ENCODE measurements at regions not wholly inside any gene's neighbourhood (a gene's known extent, or its start where the extent isn't known, plus 50 kb on each side); places are given as distances from the start of the nearest gene placed in this dataset.

DNA sequence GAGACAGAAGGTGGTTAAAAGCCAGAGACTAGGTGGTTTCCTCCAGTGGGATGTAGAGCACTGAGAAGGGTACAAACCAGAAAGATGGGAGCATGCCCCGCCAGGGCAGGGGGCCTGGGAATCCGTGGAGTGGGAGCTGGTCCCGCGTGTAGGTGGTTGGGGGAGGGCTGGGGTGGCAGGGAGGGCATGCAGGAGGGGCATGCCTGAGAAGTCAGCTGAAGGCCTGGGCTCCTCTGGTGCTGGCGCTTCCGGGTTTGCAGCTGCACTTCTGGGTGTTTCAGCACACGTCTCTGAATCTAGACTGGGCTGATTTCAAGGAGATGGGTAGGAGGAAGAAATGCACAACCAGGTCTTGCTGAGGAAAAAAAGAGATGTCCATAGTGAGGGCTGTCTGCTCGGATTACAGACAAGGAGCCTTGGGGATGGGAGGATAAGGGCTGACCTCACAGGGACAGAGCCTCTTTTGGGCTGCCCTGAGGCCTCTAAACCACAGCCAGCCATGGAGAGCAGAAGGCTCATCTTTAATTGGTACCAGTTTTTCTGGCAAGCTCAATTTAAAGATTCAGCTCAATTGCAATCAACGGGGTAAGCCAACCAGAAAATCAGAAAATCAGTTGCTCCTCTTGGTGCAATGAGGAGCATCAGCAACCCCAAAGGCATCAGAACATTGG lies 151.9 kb downstream of the FAM43A start:
- no peak for DNase-seq (ENCODE audit: low read depth)

DNA sequence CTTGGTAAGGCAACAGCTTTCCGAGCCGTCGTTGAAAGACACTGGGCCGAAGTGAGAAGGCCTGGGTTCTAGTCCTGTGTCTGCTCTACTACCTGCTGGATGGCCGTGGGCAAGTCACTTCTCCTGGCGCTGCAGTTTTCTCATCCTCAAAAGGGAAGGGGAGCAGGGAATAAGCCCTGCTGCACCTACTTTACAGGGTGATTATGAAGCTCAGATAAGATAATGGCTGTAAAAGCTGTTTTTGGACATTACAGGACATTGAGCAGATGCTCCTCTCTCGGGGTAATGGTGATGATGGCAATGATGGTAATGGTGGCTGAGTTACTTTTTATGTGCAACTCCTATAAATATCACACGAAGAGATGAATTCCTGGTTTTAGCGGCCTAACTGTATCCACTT lies 152.6 kb downstream of the FAM43A start:
- no peak for DNase-seq (ENCODE audit: low read depth)

- no peak for DNase-seq (ENCODE audit: low read depth)
These were observed 155.2 kb downstream of the FAM43A start for GRCh38 chr3:194840661-194841514.

GRCh38 chr3:194841515-194841841 lies 155.8 kb downstream of the FAM43A start:
- no peak for DNase-seq (ENCODE audit: low read depth)

- no peak for DNase-seq (ENCODE audit: low read depth)
These were observed 157.9 kb downstream of the FAM43A start for GRCh38 chr3:194843556-194843955.

DNA sequence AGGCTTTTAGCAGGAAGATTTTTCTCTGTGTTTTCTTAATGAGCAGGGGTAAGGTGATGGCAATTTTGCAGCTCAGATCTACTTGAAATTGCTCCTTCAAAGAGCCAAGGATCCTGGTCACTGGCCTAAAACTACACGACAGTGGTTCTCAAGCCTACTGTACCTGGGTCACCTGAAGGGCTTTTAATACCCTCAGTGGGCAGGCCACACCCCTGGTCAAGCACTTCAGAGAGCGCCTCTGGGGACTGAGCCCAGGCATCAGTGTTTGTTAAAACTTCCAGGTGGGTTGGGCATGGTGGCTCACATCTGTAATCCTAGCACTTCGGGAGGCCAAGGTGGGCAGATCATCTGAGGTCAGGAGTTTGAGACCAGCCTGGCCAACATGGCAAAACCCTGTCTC lies 158.4 kb downstream of the FAM43A start:
- DNase-seq (ENCODE audit: low read depth) = no peak

DNA sequence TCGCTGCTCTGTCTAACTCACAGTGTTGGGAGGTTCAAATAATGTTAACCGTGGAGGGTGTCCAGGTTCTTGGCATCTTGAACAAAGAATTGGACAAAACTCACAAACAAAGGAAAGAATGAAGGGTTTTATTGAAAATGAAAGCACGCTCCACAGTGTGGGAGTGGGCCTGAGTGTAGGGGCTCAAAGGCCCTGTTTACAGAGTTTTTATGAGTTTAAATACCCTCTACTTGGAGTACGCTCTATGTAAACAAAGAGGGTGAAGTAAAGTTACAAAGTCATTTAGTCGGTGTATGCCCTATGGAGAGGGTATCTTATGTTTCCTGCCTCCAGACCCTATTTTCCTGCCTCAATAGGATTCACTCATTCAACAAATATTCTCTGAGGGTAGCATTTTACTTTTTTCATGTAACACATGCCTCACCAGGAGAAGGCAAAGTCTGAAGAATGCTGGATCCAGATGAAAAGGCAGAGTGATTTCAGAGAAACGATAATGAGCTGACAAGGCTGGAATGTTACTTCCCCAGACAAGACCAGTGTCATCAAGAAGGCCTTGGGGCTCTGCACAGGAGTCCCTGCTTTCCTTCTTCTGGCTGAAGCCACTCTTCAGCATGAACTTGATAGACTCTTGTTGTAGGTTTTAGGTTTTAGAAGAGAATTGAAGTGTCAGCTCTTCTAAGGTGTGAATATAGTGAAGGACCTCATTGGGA lies 163.6 kb downstream of the FAM43A start:
- no peak for DNase-seq (ENCODE audit: low read depth)

DNA sequence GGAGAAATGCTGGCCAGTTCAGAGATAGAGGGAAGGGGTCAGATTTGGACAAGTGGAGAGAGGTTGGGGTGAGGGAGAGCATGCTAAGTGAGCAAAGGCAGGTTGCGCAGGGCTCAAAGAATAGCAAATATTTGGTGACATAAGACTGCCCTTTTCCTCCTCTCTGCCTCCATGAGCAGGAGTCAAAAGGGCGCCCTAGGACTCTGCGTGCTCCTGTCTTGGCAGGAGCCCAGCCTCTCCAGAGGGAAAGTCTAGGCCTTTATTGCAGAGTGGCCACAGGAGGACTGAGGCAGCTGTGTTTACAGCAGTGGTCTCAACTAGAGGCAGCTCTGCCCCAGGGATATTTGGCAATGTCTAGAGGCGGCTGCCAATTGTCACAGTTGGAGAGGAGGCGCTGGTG lies 165.6 kb downstream of the FAM43A start:
- no peak for DNase-seq (ENCODE audit: low read depth)

DNA sequence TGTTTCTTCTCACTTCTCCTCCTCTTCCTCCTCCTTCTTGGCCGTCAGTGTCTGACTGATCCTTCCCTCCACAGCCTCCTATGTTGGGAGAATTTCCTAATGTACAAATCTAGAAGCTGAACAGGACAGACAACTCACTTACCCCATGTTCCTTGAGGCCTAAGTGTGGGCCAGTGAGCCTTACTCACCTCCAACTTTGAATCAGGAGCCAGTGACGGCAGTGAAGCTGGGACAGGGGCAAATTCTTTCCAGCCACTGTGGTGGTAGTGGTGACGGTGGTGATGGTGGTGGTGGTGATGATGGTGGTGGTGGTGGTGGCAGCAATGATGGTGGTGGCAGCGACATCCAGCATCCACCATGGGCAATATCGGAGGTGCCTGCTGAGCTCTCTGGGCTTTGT lies 166.3 kb downstream of the FAM43A start:
- DNase-seq (ENCODE audit: low read depth) = no peak

- no peak for DNase-seq (ENCODE audit: low read depth)
These were observed 166.7 kb downstream of the FAM43A start for GRCh38 chr3:194852345-194852744.

DNA sequence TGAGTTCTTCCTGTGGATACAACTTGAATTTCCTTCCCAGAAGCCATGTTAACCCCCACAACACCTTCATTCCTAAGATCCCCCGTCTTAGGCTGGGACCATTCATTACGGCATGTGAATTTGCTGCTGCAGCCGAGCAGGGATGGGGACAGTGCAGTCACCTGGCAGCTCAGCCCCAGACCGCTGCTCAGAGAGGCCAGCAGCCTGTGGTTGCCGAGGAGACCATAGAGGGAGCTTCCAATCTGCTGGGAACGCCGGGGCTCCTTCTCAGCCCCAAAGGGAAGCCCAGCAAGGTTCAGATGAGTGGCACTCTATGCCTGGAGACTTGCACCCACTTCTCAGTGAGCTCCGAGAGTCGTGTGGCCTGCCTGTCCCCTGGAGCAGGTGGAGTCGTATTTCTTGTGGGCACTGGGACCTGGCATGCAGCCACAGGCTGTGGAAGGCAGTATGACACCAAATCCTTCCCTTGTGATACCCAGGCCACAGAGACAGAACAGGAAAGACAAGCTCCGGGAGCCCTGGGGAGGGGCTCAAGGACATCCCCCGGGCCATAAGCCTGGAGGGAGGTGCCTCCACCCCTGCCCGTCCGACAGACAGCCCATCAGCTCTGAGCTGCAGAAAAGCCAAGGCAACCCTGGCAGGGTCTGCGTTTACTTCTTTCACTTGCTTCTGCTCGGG lies 167.3 kb downstream of the FAM43A start:
- no peak for DNase-seq (ENCODE audit: low read depth)

GRCh38 chr3:194854206-194854605 lies 168.5 kb downstream of the FAM43A start:
- no peak for DNase-seq (ENCODE audit: low read depth)

DNA sequence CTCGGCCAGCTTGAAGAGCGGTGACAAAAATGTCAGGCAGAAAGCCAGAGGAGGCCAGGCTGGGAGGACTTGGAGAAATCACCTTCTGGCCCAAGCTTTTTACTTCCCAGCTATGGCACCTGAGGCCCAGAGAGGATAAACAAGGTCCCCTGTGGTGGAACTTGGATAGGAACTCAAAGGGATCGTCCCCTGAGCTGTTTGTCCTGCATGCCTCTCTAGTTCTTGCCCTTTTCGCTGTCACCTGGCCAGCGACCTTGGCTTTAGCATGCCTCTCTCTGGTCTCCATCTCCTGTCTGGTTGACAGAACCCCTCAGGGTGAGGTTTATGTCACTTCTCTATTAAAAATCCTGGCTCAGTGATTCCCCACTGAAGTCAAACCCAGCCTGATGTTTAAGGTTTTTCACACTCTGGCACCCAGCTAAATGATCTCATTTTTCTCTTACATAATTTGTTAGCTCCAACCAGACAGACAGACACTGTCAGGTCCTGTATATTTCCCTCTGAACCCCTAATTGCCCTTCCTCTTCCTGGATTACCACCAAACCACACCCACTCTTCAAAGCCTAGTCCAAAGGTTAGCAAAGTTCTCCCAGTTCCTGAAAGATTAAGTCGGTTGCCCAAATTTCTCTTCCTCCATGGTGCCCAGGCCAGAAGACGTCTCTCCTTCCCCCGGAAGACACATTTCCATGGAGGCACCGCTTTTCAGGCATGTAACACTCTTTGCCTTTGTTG lies 169.1 kb downstream of the FAM43A start:
- DNase-seq (ENCODE audit: low read depth) = no peak

GRCh38 chr3:194856296-194856695 lies 170.6 kb downstream of the FAM43A start:
- DNase-seq (ENCODE audit: low read depth) = no peak

- no peak for DNase-seq (ENCODE audit: low read depth)
These were observed 171.9 kb downstream of the FAM43A start for GRCh38 chr3:194857469-194858113.

DNA sequence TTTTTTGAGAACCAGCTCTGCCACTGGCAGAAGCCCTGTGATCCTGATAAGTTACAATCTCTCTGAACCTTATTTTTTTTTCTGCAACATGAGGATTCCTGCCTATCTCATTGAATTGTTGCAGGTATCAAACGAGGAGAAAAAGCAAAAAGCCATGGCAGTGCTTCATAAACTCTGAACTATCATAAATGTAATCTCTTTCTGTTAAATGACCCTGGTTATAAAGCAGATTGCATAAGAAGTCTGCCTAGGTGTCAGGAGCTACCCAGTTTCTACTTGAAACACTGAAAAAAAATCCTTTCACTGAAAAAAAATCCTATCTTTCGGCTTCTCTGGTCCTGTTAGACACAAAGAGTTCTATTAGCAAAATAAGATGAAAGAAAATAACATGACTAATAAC lies 172.7 kb downstream of the FAM43A start:
- DNase-seq (ENCODE audit: low read depth) = no peak

DNA sequence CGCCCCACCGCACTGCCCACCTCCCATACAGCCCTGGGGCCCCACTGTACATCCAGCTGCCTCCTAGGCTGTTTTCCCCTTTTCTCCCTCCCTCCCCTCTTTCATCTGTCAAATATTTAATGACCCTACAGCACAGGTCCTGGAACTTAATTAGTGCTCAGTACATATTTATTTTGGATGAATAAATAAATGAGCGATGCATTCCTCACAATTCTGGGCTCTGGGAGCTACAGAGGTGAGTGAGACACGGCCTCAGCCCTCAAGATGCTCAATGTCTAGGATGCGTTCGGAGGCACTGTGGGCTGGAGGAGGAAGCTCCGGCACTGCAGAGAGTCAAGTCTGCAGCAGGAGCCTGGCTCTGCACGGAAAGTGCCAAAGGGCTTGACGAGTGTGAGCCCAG lies 175.0 kb downstream of the FAM43A start:
- DNase-seq (ENCODE audit: low read depth) = no peak

DNA sequence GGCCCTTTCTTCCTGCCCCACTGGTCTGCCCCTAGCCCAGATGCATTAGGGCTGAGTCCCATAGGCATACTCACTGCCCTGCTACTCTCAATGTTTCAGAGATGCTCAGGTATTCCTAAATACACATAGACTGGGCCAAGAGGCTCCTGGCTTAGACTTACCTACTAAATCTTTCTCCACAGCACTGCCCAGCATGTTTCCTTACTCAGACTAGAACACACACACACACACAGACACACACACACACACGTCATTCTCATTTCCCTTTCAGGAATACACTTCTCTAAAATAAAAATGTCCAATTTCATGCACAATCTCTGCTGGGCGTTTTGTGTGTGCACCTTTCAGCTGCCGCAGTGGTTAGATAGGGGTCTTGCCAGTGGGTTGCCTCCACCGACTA lies 175.7 kb downstream of the FAM43A start:
- DNase-seq (ENCODE audit: low read depth) = no peak

GRCh38 chr3:194865061-194865460 lies 179.4 kb downstream of the FAM43A start:
- no peak for DNase-seq (ENCODE audit: low read depth)

DNA sequence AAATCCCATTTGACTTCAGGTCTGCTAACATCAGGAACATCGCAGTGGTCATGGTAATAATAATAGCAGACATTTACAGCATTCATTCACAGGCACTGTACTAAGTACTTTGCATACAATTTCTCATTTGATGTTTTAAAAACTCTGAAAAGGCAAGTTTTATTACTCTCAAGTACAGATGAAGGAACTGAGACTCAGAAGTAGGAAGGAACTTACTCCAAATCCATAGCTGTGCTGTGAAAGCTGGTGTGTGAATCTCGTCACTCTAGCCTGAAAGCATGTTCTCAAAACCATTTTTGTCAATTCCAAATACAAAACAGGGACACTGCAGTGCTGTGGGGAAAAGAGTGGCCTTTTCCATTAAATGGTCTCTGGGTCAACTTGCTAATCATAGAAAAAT lies 179.9 kb downstream of the FAM43A start:
- DNase-seq (ENCODE audit: low read depth) = no peak

GRCh38 chr3:194866236-194866635 lies 180.6 kb downstream of the FAM43A start:
- no peak for DNase-seq (ENCODE audit: low read depth)

Data from T-helper 22 cell (primary cell).